SU-DHL-6 (cell line): ENCODE measurements at regions not wholly inside any gene's neighbourhood (a gene's known extent, or its start where the extent isn't known, plus 50 kb on each side); places are given as distances from the start of the nearest gene placed in this dataset.

ENCODE experiments used
- CTCF ChIP-seq: fragments of 200-600 bp; sonication (generic); IDR thresholded peaks from one replicate; pipeline ENCODE4 v1.5.1; 2017; ENCODE audit warnings: antibody characterized with exemption, mild to moderate bottlenecking, low read length, moderate library complexity; ENCODE audit not compliant: insufficient read depth, poor library complexity, severe bottlenecking
- EZH2phosphoT487 ChIP-seq: fragments of 200-600 bp; sonication (generic), shearing (Covaris generic); conservative IDR thresholded peaks from 2 replicates; pipeline ENCODE4 v1.6.1; 2018; ENCODE audit warnings: mild to moderate bottlenecking, antibody characterized with exemption, low read length, moderate library complexity, mixed read lengths

DNA sequence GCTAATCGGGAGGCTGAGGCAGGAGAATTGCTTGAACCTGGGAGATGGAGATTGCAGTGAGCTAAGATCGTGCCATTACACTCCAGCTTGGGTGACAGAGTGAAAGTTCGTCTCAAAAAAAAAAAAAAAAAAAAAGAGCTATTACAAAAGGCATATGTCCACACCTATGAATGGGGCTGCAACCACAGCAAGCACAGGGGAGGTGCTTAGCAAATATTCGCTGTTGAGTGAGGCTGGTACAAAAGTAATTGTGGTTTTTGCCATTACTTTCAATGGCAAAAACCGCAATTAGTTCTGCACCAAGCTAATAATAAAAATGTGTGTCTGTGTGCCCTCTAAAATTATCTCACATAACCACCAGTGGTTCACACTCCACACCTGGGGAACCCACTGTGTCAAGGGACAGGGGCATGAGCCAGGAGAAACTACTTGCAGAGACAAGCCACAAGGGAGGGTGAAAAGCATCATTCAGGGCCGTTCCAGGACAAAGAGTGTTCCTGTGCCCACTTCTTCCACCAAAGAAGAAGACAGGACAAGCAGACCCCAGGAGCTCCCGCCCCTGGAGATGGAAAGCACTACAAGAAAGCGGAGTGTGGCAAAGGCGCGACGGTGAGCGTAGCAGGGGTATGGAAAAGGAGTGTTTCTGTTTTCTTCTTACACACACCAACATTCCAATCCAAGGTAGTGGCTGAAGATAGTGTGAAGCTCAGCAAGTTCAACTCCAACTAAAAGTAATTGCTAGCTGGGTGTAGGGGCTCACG lies 84.4 kb upstream of the CNEP1R1 start:
- no peak for TF ChIP-seq CTCF
- TF ChIP-seq EZH2phosphoT487: no peak
